GM13976 (cell line): ENCODE measurements at regions not wholly inside any gene's neighbourhood (a gene's known extent, or its start where the extent isn't known, plus 50 kb on each side); places are given as distances from the start of the nearest gene placed in this dataset.
"Not testable (repeated sequence)": the region's sequence is repeated elsewhere in the genome, so short reads cannot be mapped to it uniquely, and the experiment has no call there.

Experiments
- DNase-seq: peaks from one replicate; pipeline ENCODE4 v3.0.0; 2012; ENCODE audit warnings: low spot score
- in situ Hi-C: fragments of 300-500 bp; cut with MboI; formaldehyde crosslinking; loops from one replicate; pipeline ENCODE4 v1.12.0; 2022; ENCODE audit warnings: low sequenced_read_pairs, mixed read lengths, inconsistent platforms; ENCODE audit not compliant: unreplicated experiment
- TF ChIP-seq, protein P1 (sequence below): IDR thresholded peaks from 2 replicates; pipeline ENCODE4 v1.5.1; 2012; ENCODE audit warnings: borderline replicate concordance, mild to moderate bottlenecking; ENCODE audit not compliant: insufficient read depth; ENCODE audit errors: extremely low read depth, missing control alignments, control extremely low read depth

DNA sequence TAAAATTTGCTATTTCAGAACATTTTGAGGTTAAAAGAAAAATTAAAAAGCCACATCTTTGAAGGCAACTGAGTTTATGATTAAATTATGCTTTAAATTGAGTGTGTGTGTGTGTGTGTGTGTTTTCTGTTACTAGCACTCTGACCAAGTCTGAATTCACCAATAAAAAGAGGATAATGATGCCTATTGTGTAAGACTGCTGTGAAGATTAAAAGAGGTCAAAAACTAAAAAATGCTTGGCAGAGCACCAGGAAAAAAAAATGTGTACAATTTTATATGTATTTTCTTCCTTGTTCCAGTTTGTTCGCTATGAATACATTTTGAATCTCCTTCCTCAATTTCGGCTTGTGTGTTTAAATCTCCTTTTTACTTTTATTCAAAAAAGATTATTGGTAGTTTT lies 316.6 kb upstream of the MAGI2 start:
- no peak for DNase-seq
- in situ Hi-C loops, result no loop called here
- TF ChIP-seq, protein P1, sequence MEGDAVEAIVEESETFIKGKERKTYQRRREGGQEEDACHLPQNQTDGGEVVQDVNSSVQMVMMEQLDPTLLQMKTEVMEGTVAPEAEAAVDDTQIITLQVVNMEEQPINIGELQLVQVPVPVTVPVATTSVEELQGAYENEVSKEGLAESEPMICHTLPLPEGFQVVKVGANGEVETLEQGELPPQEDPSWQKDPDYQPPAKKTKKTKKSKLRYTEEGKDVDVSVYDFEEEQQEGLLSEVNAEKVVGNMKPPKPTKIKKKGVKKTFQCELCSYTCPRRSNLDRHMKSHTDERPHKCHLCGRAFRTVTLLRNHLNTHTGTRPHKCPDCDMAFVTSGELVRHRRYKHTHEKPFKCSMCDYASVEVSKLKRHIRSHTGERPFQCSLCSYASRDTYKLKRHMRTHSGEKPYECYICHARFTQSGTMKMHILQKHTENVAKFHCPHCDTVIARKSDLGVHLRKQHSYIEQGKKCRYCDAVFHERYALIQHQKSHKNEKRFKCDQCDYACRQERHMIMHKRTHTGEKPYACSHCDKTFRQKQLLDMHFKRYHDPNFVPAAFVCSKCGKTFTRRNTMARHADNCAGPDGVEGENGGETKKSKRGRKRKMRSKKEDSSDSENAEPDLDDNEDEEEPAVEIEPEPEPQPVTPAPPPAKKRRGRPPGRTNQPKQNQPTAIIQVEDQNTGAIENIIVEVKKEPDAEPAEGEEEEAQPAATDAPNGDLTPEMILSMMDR, result no peak

DNA sequence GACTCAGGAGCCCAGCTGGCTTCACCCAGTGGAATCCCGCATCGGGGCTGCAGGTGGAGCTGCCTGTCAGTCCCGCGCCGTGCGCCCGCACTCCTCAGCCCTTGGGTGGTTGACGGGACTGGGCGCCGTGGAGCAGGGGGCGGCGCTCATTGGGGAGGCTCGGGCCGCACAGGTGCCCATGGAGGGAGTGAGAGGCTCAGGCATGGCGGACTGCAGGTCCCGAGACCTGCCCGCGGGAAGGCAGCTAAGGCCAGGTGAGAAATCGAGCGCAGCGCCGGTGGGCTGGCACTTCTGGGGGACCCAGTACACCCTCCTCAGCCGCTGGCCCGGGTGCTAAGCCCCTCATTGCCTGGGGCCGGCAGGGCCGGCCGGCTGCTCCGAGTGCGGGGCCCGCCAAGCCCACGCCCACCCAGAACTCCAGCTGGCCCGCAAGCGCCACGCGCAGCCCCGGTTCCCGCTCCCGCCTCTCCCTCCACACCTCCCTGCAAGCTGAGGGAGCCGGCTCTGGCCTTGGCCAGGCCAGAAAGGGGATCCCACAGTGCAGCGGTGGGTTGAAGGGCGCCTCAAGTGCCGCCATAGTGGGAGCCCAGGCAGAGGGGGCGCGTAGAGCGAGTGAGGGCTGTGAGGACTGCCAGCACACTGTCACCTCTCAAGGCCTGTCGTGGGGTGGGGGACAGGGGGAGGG lies 314.6 kb upstream of the MAGI2 start:
- DNase-seq, in situ Hi-C loops: not testable (repeated sequence)

DNA sequence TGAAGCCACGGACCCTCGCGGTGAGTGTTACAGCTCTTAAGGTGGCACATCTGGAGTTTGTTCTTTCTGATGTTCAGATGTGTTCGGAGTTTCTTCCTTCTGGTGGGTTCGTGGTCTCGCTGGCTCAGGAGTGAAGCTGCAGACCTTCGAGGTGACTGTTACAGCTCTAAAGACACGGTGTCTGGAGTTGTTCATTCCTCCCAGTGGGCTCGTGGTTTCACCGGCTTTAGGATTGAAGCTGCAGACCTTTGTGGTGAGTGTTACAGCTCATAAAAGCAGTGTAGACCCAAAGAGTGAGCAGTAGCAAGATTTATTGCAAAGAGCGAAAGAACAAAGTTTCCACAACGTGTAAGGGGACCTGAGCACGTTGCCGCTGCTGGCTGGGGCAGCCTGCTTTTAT lies 313.7 kb upstream of the MAGI2 start:
- in situ Hi-C loops, DNase-seq: not testable (repeated sequence)

DNA sequence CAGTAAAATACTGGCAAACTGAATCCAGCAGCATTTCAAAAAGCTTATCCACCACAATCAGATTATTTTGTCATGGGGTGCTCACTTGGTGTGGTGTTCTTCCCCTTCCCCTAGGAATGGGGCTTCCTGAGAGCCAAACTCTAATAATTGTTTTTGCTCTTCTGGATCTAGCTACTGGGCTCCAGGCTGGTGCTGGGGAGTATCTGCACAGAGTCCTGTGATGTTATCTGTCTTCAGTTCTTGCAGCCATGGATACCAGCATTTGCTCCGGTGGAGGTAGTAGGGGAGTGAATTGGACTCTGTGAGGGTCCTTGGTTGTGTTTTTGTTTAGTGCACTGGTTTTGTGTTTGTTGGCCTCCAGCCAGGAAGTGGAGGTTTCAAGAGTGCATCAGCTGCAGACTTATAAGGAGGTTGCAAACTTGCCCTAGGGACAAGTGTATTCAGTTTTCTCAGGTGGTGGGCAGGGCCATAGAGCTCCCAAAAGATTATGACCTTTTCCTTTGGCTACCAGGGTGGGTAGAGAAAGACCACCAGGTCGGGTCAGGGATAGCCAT lies 308.5 kb upstream of the MAGI2 start:
- in situ Hi-C loops, result no loop called here
- no peak for DNase-seq
- TF ChIP-seq, protein P1, result no peak

DNA sequence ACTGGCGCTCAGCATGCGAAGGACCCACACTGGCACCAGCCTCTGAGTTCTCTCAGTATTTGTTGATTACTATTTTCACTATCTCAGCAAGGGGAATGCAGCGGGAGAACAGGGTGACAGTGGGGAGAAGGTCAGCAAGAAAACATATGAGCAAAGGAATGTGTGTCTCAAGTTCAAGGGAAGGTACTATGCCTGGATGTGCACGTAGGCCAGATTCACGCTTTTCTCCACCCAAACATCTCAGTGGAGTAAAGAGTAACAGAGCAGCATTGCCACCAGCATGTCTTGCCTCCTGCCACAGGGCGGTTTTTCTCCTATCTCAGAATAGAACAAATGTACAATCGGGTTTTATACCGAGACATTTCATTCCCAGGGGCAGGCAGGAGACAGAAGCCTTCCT lies 297.5 kb upstream of the MAGI2 start:
- DNase-seq, in situ Hi-C loops: not testable (repeated sequence)

DNA sequence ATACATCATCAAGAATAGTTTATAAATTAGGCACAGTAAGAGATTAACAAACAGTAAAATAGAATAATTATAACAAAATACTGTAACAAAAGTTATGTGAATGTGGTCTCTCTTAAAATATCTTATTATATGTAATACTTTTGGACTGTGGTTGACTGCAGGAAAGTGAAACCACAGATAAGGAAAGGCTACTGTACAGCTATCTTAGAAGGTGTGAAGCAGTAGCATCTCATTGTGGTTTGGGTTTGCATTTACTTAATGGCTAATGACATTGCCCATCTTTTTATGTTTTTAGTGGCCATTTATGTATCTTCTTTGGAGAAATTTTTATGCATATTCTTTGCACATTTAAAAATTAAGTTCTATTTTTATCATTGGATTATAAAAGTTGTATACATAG lies 296.4 kb upstream of the MAGI2 start:
- in situ Hi-C loops, result no loop called here
- TF ChIP-seq, protein P1, result no peak
- DNase-seq, result no peak

DNA sequence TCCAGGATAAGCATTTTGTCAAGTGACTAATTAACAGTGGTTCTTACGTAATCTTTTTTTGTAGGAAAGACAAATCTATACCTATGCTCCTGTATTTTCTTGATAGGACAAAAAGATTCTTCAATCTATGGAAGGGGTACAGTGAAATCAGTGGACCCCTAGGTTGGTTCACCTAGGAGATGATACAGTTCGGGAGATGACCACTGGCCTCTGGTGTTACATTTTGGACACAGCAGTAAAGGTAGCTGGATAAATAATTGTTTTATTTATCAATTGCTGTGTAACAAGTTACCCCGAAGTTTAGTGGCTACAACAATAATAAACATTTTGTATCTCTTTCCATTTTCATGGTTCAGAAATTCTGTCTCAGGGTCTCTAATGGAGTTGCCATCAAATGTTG lies 288.2 kb upstream of the MAGI2 start:
- DNase-seq, result no peak
- TF ChIP-seq, protein P1, result no peak

DNA sequence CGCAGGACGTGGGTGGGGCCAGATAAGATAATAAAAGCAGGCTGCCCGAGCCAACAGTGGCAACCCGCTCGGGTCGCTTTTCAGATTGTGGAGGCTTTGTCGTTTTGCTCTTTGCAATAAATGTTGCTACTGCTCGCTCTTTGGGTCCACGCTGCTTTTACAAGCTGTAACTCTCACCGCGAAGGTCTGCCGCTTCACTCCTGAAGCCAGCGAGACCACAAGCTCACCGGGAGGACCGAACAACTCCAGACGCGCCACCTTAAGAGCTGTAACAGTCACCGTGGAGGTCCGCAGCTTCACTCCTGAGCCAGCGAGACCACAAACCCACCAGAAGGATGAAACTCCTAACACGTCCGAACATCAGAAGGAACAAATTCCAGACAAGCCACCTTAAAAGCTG lies 286.6 kb upstream of the MAGI2 start:
- no peak for DNase-seq
- in situ Hi-C loops, result no loop called here
- TF ChIP-seq, protein P1, result no peak

More for the DNA sequence above, 288.2 kb upstream of the MAGI2 start:
- in situ Hi-C loops, result no loop called here

DNA sequence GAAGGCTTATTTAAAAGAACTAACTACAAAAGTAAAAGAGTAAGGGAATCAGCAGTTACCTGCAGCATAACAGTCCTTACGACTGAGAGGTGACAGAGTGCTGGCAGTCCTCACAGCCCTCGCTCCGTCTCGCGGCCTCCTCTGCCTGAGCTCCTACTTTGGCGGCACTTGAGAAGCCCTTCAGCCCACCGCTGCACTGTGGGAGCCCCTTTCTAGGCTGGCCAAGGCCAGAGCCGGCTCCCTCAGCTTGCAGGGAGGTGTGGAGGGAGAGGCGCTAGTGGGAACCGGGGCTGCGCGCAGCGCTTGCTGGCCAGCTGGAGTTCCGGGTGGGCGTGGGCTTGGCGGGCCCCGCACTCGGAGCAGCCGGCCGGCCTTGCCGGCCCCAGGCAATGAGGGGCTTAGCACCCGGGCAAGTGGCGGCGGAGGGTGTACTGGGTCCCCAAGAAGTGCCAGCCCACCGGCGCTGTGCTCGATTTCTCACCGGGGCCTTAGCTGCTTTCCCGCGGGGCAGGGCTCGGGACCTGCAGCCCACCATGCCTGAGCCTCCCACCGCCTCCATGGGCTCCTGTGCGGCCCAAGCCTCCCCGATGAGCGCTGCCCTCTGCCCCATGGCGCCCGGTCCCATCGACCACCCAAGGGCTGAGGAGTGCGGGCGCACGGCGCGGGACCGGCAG lies 285.7 kb upstream of the MAGI2 start:
- DNase-seq, in situ Hi-C loops: not testable (repeated sequence)
